H1 (cell line): ENCODE measurements at regions not wholly inside any gene's neighbourhood (a gene's known extent, or its start where the extent isn't known, plus 50 kb on each side); places are given as distances from the start of the nearest gene placed in this dataset.

ENCODE experiments used
- CTCF ChIA-PET: fragments of 300-600 bp; sonication (Branson Sonifier 250); formaldehyde crosslinking; loops from one replicate; lab custom pipeline; 2021; ENCODE audit not compliant: partially characterized antibody; lab: Charles Lee
- POLR2A ChIA-PET: fragments of 300-600 bp; sonication (Branson Sonifier 250); formaldehyde crosslinking; loops from one replicate; lab custom pipeline; 2021; ENCODE audit warnings: inconsistent platforms; ENCODE audit not compliant: partially characterized antibody; lab: Charles Lee
- DNase-seq, 2 experiments: peaks; one replicate each; pipeline versions ENCODE4 v3.0.0 to v3.0.0-alpha.2; 2010 to 2022; ENCODE audit warnings: low spot score in 2 of 2, low read depth in 1 of 2, mixed read lengths in 1 of 2
- FAIRE-seq: peaks from 2 replicates; lab custom pipeline; 2011; peaks lifted over from hg19 to GRCh38; lab: Jason Lieb, UNC
- H2AFZ ChIP-seq: 2 replicates; pipeline ENCODE4 v1.8.1; 2012; ENCODE audit warnings: low read length, inconsistent platforms
- H2AK5ac ChIP-seq: 2 replicates; pipeline ENCODE4 v1.6.1; 2013; ENCODE audit warnings: low read depth, low read length
- H2BK120ac ChIP-seq: replicated peaks from 2 replicates; pipeline ENCODE3; 2013; ENCODE audit warnings: low read depth, low read length, inconsistent platforms
- H2BK12ac ChIP-seq: 2 replicates; pipeline ENCODE4 v1.6.1; 2013; ENCODE audit warnings: low read depth, low read length
- H2BK15ac ChIP-seq: 2 replicates; pipeline ENCODE4 v1.6.1; 2013; ENCODE audit warnings: low read length
- H2BK20ac ChIP-seq: 2 replicates; pipeline ENCODE4 v1.6.1; 2013; ENCODE audit warnings: low read length
- H2BK5ac ChIP-seq: 2 replicates; pipeline ENCODE4 v1.6.1; 2013; ENCODE audit warnings: low read depth, low read length
- H3K14ac ChIP-seq: 2 replicates; pipeline ENCODE4 v1.6.1; 2013; ENCODE audit warnings: inconsistent platforms; ENCODE audit not compliant: insufficient read length
- H3K18ac ChIP-seq: 2 replicates; pipeline ENCODE4 v1.6.1; 2013; ENCODE audit warnings: low read length; ENCODE audit errors: extremely low read depth
- H3K23ac ChIP-seq: 2 replicates; pipeline ENCODE4 v1.6.1; 2013; ENCODE audit warnings: inconsistent platforms; ENCODE audit not compliant: insufficient read length
- H3K23me2 ChIP-seq: 2 replicates; pipeline ENCODE4 v1.6.1; 2013; ENCODE audit warnings: low read depth, low read length
- H3K27ac ChIP-seq: 2 replicates; pipeline ENCODE4 v1.6.1; 2011; ENCODE audit warnings: low read depth, low read length, inconsistent platforms
- H3K27me3 ChIP-seq, 4 experiments: replicated peaks in 1 of 4; 1 replicate in 1 of 4; 2 replicates in 3 of 4; pipeline versions ENCODE4 v1.6.1 to v1.8.1; 2011 to 2013; ENCODE audit warnings: low read length in 3 of 4, mild to moderate bottlenecking in 3 of 4, inconsistent platforms in 2 of 4, mixed read lengths in 2 of 4, moderate library complexity in 1 of 4; ENCODE audit not compliant: control insufficient read depth in 3 of 4, insufficient read depth in 3 of 4; ENCODE audit errors: extremely low read depth in 1 of 4
- H3K36me3 ChIP-seq, 4 experiments: 2 replicates each; pipeline versions ENCODE4 v1.6.1 to v1.8.1; 2011 to 2013; ENCODE audit warnings: mild to moderate bottlenecking in 4 of 4, low read length in 3 of 4, moderate library complexity in 2 of 4, control low read depth in 1 of 4, inconsistent platforms in 1 of 4; ENCODE audit not compliant: insufficient read depth in 4 of 4, control insufficient read depth in 2 of 4
- H3K4ac ChIP-seq: replicated peaks from 2 replicates; pipeline ENCODE3; 2013; ENCODE audit warnings: low read length, low read depth, mixed read lengths, inconsistent platforms; ENCODE audit not compliant: insufficient read length
- H3K4me1 ChIP-seq, 4 experiments: replicated peaks in 1 of 4; 1 replicate in 1 of 4; 2 replicates in 3 of 4; pipeline versions ENCODE4 v1.6.1 to v1.8.1; 2011 to 2013; ENCODE audit warnings: low read length in 3 of 4, inconsistent platforms in 2 of 4, mixed read lengths in 1 of 4; ENCODE audit not compliant: insufficient read depth in 4 of 4, control insufficient read depth in 3 of 4
- H3K4me2 ChIP-seq, 2 experiments: 2 replicates each; pipeline versions ENCODE4 v1.6.1 to v1.8.1; 2011 to 2013; ENCODE audit warnings: low read depth in 2 of 2, low read length in 2 of 2, control low read depth in 1 of 2, inconsistent platforms in 1 of 2, mild to moderate bottlenecking in 1 of 2; ENCODE audit not compliant: insufficient read depth in 1 of 2
- H3K4me3 ChIP-seq, 4 experiments: fragments of 200-600, 300-600 bp in 1 of 4; sonication (generic), shearing (Covaris generic), sonication (Bioruptor Twin) in 1 of 4; 2 replicates each; pipeline versions ENCODE4 v1.5.1 to v1.8.1; 2011 to 2016; ENCODE audit warnings: low read length in 4 of 4, low read depth in 3 of 4, control low read depth in 2 of 4, inconsistent platforms in 2 of 4, mild to moderate bottlenecking in 2 of 4, mixed read lengths in 1 of 4, moderate library complexity in 1 of 4; ENCODE audit not compliant: insufficient read depth in 2 of 4; ENCODE audit errors: extremely low read depth in 1 of 4
- H3K56ac ChIP-seq: replicated peaks from 2 replicates; pipeline ENCODE3; 2013; ENCODE audit warnings: low read depth, mild to moderate bottlenecking, mixed read lengths, low read length, inconsistent platforms; ENCODE audit not compliant: insufficient read length
- H3K79me1 ChIP-seq: 2 replicates; pipeline ENCODE4 v1.6.1; 2013; ENCODE audit warnings: low read depth, low read length, control low read depth
- H3K79me2 ChIP-seq, 2 experiments: 2 replicates each; pipeline versions ENCODE4 v1.6.1 to v1.8.1; 2012 to 2013; ENCODE audit warnings: low read length in 2 of 2, mild to moderate bottlenecking in 2 of 2, inconsistent platforms in 1 of 2; ENCODE audit not compliant: insufficient read depth in 2 of 2, control insufficient read depth in 1 of 2
- H3K9ac ChIP-seq, 4 experiments: replicated peaks in 1 of 4; 1 replicate in 1 of 4; 2 replicates in 3 of 4; pipeline versions ENCODE4 v1.6.1 to v1.8.1; 2011 to 2013; ENCODE audit warnings: low read depth in 3 of 4, low read length in 3 of 4, control low read depth in 2 of 4, mild to moderate bottlenecking in 2 of 4, moderate library complexity in 2 of 4, inconsistent platforms in 1 of 4; ENCODE audit errors: extremely low read depth in 1 of 4
- H3K9me3 ChIP-seq, 2 experiments: 2 replicates each; pipeline versions ENCODE4 v1.6.1 to v1.8.1; 2012 to 2013; ENCODE audit warnings: mild to moderate bottlenecking in 2 of 2, moderate library complexity in 2 of 2, control low read depth in 1 of 2, inconsistent platforms in 1 of 2, low read depth in 1 of 2, low read length in 1 of 2, mixed read lengths in 1 of 2; ENCODE audit not compliant: insufficient read depth in 2 of 2
- H4K20me1 ChIP-seq, 2 experiments: replicated peaks in 1 of 2; 2 replicates each; pipeline versions ENCODE3 to v1.8.1; 2011 to 2013; ENCODE audit warnings: inconsistent platforms in 2 of 2, low read length in 2 of 2, mild to moderate bottlenecking in 1 of 2; ENCODE audit not compliant: insufficient read depth in 2 of 2, control insufficient read depth in 1 of 2
- H4K5ac ChIP-seq: 2 replicates; pipeline ENCODE4 v1.6.1; 2013; ENCODE audit warnings: low read length, low read depth, mixed read lengths, inconsistent platforms; ENCODE audit not compliant: insufficient read length
- H4K8ac ChIP-seq: 2 replicates; pipeline ENCODE4 v1.8.0; 2013; ENCODE audit warnings: mild to moderate bottlenecking, moderate library complexity, low read length, inconsistent platforms; ENCODE audit not compliant: insufficient read depth; ENCODE audit errors: extremely low read depth
- H4K91ac ChIP-seq: replicated peaks from 2 replicates; pipeline ENCODE3; 2013; ENCODE audit warnings: low read length, mixed read lengths, inconsistent platforms; ENCODE audit not compliant: insufficient read length
- EGR1 ChIP-seq: IDR thresholded peaks from 2 replicates; pipeline ENCODE4 v1.6.1; 2011; ENCODE audit warnings: low read depth, low read length, borderline replicate concordance
- WGBS, 2 experiments: shearing (Covaris generic) in 1 of 2; methylation state at CpG; one replicate each; pipeline versions ENCODE4 v1.1.6 to v1.1.7; 2013 to 2015; ENCODE audit warnings: low lambda C conversion rate in 2 of 2, mixed read lengths in 2 of 2, inconsistent platforms in 1 of 2, low coverage in 1 of 2, missing lambda C conversion rate in 1 of 2; ENCODE audit not compliant: insufficient replicate concordance in 2 of 2, insufficient coverage in 1 of 2, insufficient read length in 1 of 2; ENCODE audit errors: extremely low coverage in 1 of 2, missing lambda C conversion rate in 1 of 2; 5-methylcytosine and 5-hydroxymethylcytosine counted together

GRCh38 chr22:47498969-47499495, 736.6 kb downstream of the TBC1D22A start:
- H2AFZ ChIP-seq, result no peak overlapping the region
- DNase-seq (no peak), FAIRE-seq (no peak)
- no peak overlapping the region for H2BK120ac ChIP-seq
- no peak overlapping the region for H2BK15ac ChIP-seq
- no peak for TF ChIP-seq EGR1
- no peak overlapping the region for H3K23ac ChIP-seq
- WGBS, 2 experiments, result 75% methylated on average over 8 of the region's 8 CpGs; no CpG with 5 or more reads in 1 of the 2 experiments
- no peak overlapping the region for H3K4me2 ChIP-seq
- ChIA-PET POLR2A (no interaction called here), CTCF (interaction anchor here (1.1 kb wide), 1 partner anchor 40 kb away, joined by 3 read pairs; no protein-coding TSS in a partner anchor)
- no peak overlapping the region for H4K5ac ChIP-seq
- no peak overlapping the region for H3K18ac ChIP-seq
- H3K27ac ChIP-seq, result no peak overlapping the region
- no peak overlapping the region for H3K56ac ChIP-seq
- no peaks in the 10 kb centered on the region for H3K27me3 ChIP-seq
- H3K4me3 ChIP-seq, result no peak overlapping the region
- no peak overlapping the region for H4K91ac ChIP-seq
- no peak overlapping the region for H4K8ac ChIP-seq
- H3K9me3 ChIP-seq, result peaks cover 72% of the 10 kb centered on the region in 2 experiments
- no peaks in the 10 kb centered on the region for H3K79me1 ChIP-seq
- no peaks in the 10 kb centered on the region for H3K23me2 ChIP-seq
- no peaks in the 10 kb centered on the region for H3K4me1 ChIP-seq
- H4K20me1 ChIP-seq, result no peaks in the 10 kb centered on the region
- H2BK20ac ChIP-seq, result no peak overlapping the region
- H2BK5ac ChIP-seq, result no peak overlapping the region
- H3K36me3 ChIP-seq, result no peaks in the 10 kb centered on the region
- H3K79me2 ChIP-seq, result no peaks in the 10 kb centered on the region
- H3K14ac ChIP-seq, result no peak overlapping the region
- H2AK5ac ChIP-seq, result no peak overlapping the region
- no peak overlapping the region for H3K4ac ChIP-seq
- H3K9ac ChIP-seq, result no peak overlapping the region
- H2BK12ac ChIP-seq, result no peak overlapping the region
